GM23248 (cell line): ENCODE measurements at regions not wholly inside any gene's neighbourhood (a gene's known extent, or its start where the extent isn't known, plus 50 kb on each side); places are given as distances from the start of the nearest gene placed in this dataset.

Source experiments
- EZH2 ChIP-seq: fragments of 200-600 bp; sonication (generic); IDR thresholded peaks from 2 replicates; pipeline ENCODE4 v1.6.1; 2018; ENCODE audit warnings: antibody characterized with exemption, mild to moderate bottlenecking; ENCODE audit not compliant: insufficient read depth, poor library complexity, severe bottlenecking
- EZH2phosphoT487 ChIP-seq: fragments of 200-600 bp; sonication (generic); IDR thresholded peaks from 2 replicates; pipeline ENCODE4 v1.6.1; 2018; ENCODE audit warnings: antibody characterized with exemption, moderate library complexity, mild to moderate bottlenecking, low read depth; ENCODE audit not compliant: insufficient read depth

DNA sequence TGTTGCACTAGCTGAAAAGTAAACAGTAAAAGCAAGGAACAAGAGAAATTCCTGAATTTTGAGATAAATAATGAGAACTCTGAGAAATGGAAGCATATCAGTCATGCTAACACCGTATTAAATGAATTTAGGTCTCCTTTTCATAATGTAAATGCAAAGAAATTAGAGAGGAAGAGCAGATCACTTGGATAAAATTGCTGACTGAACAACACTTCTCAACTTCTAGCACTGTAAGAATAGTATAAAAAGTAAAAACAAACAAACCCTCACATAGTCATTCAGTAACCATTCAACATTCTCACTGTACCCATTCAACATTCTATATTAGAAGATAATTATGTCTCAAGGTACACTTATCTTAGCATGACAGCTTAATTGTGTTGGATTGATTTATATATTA, 217.3 kb upstream of the LRFN5 start:
- no peak for TF ChIP-seq EZH2phosphoT487
- TF ChIP-seq EZH2, result no peak
